ENCODE measurements at regions not wholly inside any gene's neighbourhood (a gene's known extent, or its start where the extent isn't known, plus 50 kb on each side); places are given as distances from the start of the nearest gene placed in this dataset.

DNA sequence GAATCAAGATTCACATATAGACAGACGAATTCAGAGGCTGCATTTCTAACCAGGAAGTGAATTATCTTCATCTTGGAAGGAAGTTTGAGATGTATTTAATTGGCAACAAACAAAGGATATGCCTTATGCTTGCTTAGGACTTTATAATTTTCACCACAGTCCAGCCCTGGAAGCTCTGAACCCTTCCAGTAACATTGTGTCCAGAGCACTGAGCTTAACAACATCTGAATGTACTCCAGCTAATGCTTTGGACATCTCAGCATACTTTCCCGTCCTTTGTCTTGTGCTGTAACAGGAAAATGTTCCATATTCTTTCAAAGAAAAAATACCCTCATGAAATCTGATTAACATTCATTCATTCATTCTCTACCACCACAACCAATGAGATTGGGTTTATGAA lies 136.3 kb upstream of the SPATS2L start:
- intact Hi-C loops (cut with DNase I), result no loop called here
- Histone ChIP-seq H3K27ac (replicated peaks in 1 of 4) (no peak overlapping the region), H3K27me3 (no peaks in the 10 kb centered on the region), H3K9me3 (peaks cover 0 to 8% (median 6%) of the 10 kb centered on the region in 4 donors), H3K4me1 (no peaks in the 10 kb centered on the region), H3K36me3 (no peaks in the 10 kb centered on the region), H3K4me3 (no peak overlapping the region)
- TF ChIP-seq, protein P1, sequence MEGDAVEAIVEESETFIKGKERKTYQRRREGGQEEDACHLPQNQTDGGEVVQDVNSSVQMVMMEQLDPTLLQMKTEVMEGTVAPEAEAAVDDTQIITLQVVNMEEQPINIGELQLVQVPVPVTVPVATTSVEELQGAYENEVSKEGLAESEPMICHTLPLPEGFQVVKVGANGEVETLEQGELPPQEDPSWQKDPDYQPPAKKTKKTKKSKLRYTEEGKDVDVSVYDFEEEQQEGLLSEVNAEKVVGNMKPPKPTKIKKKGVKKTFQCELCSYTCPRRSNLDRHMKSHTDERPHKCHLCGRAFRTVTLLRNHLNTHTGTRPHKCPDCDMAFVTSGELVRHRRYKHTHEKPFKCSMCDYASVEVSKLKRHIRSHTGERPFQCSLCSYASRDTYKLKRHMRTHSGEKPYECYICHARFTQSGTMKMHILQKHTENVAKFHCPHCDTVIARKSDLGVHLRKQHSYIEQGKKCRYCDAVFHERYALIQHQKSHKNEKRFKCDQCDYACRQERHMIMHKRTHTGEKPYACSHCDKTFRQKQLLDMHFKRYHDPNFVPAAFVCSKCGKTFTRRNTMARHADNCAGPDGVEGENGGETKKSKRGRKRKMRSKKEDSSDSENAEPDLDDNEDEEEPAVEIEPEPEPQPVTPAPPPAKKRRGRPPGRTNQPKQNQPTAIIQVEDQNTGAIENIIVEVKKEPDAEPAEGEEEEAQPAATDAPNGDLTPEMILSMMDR (IDR thresholded peaks at IDR 0.05), result no peak
- no peak for TF ChIP-seq POLR2AphosphoS5 (IDR thresholded peaks at IDR 0.05)
- no peak for TF ChIP-seq EP300 (IDR thresholded peaks at IDR 0.05)
- no peak for DNase-seq (ENCODE audit: extremely low spot score)
- WGBS, result 76% methylated on average over 2 of the region's 2 CpGs

DNA sequence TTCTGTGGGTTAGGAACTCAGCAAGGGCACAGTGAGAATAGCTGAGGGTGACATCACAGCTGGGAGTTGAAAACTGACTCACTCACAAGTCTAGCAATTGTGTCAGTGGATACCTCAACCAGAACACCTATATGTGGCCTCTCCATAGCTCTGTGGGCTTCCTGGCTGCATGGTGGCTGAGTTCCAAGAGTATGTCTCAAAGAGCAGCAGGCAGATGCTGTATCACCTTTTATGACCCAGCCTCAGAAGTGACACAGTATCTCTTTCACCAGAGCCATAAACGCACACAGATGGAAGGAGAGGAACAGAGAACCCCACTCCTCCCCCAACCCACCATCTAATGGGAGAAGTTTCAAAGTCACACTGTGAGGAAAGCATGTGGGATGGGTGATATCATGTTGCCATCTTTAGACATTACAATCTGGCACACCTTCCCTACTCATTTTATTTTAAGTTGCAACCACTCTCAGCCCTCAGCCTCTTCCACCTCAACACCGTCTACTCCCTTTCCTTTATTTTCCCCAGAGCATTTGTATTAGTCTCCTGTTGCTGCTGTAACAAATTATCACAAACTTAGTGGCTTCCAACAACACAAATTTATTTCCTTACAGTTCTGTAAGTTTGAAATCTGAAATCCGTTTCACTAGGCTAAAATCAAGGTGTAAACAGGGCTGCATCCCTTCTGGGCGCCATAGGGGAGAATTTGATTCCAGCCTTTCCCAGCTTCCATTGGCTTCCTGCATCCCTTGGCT lies 134.6 kb upstream of the SPATS2L start:
- WGBS, result 90% methylated on average over 3 of the region's 4 CpGs
- Histone ChIP-seq H3K27me3 (no peaks in the 10 kb centered on the region), H3K36me3 (no peaks in the 10 kb centered on the region), H3K27ac (replicated peaks in 1 of 4) (no peak overlapping the region), H3K4me3 (no peak overlapping the region), H3K4me1 (no peaks in the 10 kb centered on the region), H3K9me3 (no peaks in the 10 kb centered on the region)
- TF ChIP-seq POLR2A (IDR thresholded peaks at IDR 0.05; ENCODE audit: low read depth) (no peak), POLR2AphosphoS5 (IDR thresholded peaks at IDR 0.05) (no peak), EP300 (IDR thresholded peaks at IDR 0.05) (no peak)
- TF ChIP-seq, protein P1 (IDR thresholded peaks at IDR 0.05), result no peak
- intact Hi-C loops (cut with DNase I), result no loop called here
- peak; percentile 81 for DNase-seq (ENCODE audit: extremely low spot score)

DNA sequence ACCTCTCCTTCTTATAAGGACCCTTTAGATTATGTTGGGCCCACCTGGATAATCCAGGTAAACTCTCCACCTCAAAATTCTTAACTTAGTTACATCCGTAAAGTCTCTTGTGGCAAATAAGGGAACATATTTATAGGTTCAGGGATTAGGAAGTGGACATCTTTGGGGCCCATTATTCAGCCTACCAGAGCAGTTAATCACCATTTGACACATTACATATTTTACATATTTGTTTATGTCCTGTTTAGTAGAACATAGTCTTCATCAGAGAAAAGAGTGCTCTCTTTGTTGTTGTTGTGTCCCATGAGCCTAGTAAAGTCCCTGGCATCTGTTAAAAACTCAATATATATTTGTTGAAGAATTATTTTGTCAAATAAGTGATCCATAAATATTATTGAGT lies 134.0 kb upstream of the SPATS2L start:
- Histone ChIP-seq H3K27ac (replicated peaks in 1 of 4) (no peak overlapping the region), H3K9me3 (no peaks in the 10 kb centered on the region), H3K4me3 (no peak overlapping the region), H3K27me3 (no peaks in the 10 kb centered on the region), H3K4me1 (peaks cover 0 to under 1% (median 0%) of the 10 kb centered on the region in 4 donors), H3K36me3 (no peaks in the 10 kb centered on the region)
- 100% methylated on average over 1 of the region's 1 CpG for WGBS
- intact Hi-C loops (cut with DNase I), result no loop called here
- TF ChIP-seq, protein P1 (IDR thresholded peaks at IDR 0.05), result no peak
- TF ChIP-seq POLR2AphosphoS5 (IDR thresholded peaks at IDR 0.05) (no peak), EP300 (IDR thresholded peaks at IDR 0.05) (no peak), POLR2A (IDR thresholded peaks at IDR 0.05; ENCODE audit: low read depth) (no peak)
- DNase-seq (ENCODE audit: extremely low spot score), result no peak

DNA sequence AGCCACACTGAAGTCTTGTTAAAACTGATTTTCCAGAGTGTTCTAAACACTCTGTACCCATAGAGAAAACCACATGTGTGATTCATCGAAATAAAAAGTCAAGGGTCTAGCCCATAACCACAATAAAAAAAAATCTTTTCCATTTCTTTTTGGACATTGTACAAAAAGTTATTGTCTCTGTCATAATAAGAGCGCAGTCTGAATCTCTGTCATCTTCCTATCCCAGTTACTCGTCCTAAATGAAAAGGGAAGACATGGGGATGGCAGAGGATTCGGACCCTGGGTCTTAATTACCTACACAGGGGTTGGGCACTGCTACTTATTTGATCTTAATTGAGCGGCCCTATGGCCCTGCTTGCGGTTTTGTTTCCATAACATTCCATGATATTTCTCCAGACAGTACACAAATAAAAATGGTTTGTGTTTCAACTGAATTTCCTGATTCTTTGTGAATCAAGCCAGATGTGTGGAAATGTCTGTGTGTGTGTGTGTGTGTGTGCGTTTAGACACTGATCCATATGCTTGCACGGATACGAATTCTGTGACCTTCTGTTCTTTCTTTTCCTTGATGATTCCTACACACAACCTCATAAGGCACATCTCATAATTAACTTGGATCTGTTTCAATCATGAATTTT lies 133.4 kb upstream of the SPATS2L start:
- DNase-seq (ENCODE audit: extremely low spot score), result peak; percentile 66
- TF ChIP-seq POLR2A (IDR thresholded peaks at IDR 0.05; ENCODE audit: low read depth) (no peak), EP300 (IDR thresholded peaks at IDR 0.05) (no peak), POLR2AphosphoS5 (IDR thresholded peaks at IDR 0.05) (no peak)
- TF ChIP-seq, protein P1 (IDR thresholded peaks at IDR 0.05), result no peak
- H3K27me3 ChIP-seq, result no peaks in the 10 kb centered on the region
- no peaks in the 10 kb centered on the region for H3K9me3 ChIP-seq
- no peaks in the 10 kb centered on the region for H3K36me3 ChIP-seq
- peaks cover 0 to 6% (median 0%) of the 10 kb centered on the region in 4 donors for H3K4me1 ChIP-seq
- no peak overlapping the region for H3K27ac ChIP-seq (replicated peaks in 1 of 4)
- 84% methylated on average over 9 of the region's 9 CpGs for WGBS
- H3K4me3 ChIP-seq, result no peak overlapping the region
- intact Hi-C loops (cut with DNase I), result no loop called here

All from esophagus muscularis mucosa (tissue), 4 donors.